HG03354 (cell line): ENCODE measurements at regions not wholly inside any gene's neighbourhood (a gene's known extent, or its start where the extent isn't known, plus 50 kb on each side); places are given as distances from the start of the nearest gene placed in this dataset.
A peak's percentile ranks its signal among the peaks of the same experiment; 100 is the strongest.

Experiments
- ATAC-seq: cut with Tn5 transposase; IDR thresholded peaks from one replicate; pipeline ENCODE4 v1.9.1; 2021; ENCODE audit warnings: mild to moderate bottlenecking; ENCODE audit not compliant: unreplicated experiment, poor library complexity, severe bottlenecking

DNA sequence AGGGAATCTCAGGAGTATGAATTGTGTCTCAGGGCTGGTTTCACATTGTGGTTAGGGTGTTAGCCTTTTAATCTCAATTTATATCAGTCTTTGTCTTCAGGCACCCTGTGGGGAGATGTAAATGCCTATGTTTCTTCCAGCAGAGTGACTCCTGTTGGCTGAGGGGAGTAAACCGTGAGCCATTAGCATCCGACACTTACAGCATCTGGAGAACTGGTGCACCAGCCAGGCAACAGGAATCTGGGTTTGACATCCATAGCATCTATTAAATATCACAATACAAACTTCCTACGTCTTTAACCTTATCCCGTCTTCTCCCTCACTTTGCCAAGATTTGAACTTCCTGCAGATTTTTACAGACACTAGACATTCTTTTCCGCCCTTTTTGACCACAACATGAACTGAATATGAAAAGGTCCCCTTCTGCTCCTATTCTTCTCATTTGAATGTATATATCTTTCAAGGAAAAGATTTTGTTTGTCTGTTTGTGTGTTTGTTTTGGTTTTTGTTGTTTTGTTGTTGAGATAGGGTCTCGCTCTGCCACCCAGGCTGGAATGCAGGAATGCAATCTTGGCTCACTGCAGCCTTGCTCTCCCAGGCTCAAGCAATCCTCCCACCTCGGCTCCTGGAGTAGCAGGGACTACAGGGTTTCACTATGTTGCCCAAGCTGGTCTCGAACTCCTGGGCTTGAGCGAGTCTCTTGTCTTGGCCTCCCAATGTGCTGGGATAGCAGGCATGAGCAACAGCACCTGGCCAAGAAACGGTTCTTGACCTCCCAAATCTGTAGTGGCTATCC lies 626.2 kb downstream of the TLR4 start:
- ATAC-seq: no peak

DNA sequence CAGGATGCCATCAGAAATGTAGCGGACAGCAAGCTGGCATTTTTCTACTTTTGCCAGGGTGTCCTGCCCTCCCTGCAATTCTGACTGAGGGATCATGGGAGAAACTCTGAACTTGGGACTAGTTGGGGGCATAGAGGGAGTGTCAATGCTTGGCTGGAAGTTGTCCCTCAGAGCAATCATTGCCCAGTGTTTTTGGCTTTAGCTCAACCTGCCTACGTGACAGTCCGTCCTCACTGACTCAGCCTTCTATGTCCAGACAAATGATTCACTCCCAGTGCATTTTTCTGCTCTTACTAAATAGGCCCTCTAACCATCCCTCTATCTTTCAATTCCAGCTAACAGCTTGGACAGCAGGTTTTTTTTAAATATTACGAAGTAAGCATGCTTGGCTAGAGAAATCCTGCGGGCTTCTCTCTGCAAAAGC lies 627.4 kb downstream of the TLR4 start:
- ATAC-seq: no peak

DNA sequence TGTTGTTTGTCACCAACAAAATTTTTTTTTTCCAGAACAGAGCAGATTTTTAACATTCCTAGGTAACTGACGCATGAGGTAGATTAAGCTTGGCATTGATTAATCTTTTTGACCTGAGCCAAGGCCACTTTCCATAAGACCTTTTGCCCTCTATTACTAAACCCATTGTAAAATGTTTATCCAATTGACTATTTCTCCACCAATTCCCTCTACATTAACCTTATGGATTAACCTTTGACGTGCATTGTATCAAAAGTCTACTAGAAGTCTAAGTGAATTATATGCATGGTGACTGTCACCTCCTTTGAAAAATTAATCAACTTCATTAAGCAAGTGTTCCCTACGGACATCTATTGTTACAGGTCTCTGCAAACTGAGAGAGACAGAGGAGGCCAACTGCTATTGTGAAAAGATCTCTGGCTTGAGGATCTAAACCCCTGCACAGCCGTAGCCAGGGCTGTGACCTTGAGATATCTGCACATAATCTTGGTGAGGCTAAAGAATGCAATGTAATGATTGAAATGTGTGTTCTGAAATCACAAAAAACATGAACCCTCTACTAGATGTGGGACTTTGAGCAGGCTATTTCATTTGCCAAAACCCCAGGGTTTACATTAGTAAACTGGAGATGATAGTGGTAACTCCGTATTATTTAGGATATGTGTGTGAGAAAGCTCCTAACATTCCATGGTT lies 632.2 kb downstream of the TLR4 start:
- ATAC-seq: no peak

DNA sequence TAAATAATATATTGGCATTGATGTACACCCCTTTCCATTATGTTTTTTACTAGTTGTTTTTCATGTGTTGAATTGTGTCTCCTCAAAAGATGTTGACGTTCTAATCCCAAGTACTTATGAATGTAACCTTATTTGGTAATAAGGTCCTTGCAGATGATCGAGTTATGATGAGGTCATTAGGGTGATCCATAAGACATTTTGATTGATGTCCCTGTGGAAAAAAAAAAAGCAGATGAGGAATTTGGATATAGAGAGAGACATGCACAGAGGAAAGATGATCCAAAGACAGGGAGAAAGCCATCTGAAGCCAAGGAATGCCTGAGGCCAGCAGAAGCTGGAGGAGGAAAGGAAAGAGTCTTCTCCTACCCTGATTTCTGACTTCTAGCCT lies 632.7 kb downstream of the TLR4 start:
- no peak for ATAC-seq

DNA sequence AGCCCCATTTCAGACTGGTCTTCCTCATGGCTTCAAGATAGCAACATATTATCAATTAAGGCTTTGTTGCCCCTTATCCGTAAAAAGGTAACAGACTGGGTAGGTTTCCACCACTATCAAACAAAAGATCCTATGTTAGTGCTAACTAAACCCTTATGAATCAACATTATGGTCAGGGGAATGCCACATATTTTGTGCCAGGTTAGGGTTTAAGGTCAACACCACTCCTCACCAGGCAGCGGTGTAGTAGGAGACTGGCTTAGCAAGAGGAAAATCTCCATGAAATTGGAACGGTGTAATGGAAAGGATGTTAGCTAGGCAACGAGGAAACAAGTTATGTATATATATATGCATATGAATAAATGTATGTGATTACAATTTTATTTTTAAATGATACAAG lies 655.8 kb downstream of the TLR4 start:
- ATAC-seq: no peak

DNA sequence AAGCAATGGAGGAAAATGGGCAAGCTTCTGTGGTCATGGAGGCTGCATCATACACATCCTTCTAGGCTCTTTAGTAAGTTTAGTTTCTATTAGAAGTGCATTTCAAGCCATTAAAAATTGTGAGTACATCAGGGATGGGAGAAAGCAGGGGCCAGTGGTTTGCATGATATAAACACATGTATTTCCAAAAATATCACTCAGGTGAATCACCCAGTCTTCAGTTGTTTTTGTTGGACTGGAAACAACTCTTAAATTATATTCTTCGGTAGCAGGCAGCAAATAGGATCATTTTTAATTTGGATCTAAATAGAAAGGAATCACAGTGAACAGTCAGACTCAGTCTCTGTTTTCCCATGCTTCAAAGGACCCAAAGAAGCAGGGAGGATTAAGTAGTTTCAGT lies 657.9 kb downstream of the TLR4 start:
- ATAC-seq: no peak

DNA sequence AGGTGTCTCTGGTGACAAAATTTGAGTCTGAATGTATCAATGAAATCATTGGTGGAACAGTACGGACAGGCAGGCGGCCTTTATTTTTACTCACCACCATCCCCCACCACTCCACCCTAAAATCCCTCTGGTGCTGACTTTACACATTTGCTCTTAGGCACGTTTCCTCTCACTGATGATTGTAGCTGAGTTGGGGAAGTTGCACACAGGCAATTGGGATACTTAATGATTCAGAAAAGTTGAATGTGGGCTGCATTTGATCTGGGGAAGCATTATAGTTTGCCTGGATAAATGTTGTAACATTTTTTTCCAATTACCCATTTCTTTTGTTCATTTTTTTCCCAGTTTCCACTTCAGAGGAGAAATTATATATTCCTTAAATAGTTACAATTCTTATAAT lies 658.4 kb downstream of the TLR4 start:
- no peak for ATAC-seq

DNA sequence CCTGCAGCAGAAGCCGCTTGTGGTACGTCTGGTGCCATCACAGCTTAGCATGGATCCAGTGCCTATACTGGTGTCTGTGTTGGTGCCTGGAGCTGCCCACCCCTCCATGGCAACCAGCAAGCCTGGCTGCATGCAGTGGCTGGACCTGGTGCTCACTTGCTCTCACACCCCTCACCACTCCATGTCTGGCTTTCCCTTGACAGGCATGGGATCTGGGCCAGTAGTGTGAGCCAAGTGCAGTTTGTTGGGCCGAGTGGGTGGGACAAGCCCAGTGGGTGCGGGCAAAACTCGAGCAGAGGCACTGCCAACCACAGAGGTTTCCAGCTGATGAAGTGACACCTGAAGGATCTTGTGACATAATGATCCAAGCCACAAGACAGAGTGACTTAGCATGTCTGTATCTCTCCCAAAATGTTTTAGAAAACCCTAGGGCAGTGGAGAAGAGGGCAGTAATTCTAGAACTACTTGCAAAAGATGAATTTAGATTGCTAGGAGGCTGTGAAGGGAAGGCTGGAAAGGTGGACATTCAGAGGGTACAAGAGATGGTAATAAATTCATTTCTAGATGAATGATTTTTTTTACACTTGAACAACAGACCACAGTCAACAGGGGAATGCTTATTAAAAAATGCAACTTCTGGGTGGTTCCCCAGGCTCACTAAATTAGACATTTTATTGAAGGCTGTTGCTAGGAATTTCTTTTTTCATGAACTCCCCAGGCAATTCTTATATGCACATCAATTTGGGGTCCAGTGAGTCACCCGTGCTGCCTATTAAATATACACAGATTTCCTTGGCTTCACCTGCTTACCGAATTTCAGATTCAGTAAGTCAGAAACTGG lies 660.3 kb downstream of the TLR4 start:
- ATAC-seq: no peak

DNA sequence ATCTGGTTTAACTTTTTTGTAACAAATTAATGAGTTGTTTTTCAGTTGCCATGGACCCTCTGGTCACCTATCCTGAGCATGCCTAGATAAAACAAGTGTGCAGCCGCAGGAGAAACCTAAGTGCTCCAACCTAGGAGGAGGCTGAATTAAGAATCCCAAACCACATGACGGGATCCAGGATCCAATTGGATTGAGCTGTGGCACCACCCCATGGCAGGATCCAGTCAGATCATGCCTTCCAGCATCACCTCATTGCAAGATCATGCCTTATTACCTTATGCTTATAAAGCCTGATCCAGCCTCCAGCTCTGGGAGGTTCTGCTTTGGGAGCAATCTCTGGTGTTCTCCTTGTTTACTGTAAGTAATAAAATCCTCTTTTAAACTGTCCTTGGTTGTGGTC lies 662.0 kb downstream of the TLR4 start:
- no peak for ATAC-seq

DNA sequence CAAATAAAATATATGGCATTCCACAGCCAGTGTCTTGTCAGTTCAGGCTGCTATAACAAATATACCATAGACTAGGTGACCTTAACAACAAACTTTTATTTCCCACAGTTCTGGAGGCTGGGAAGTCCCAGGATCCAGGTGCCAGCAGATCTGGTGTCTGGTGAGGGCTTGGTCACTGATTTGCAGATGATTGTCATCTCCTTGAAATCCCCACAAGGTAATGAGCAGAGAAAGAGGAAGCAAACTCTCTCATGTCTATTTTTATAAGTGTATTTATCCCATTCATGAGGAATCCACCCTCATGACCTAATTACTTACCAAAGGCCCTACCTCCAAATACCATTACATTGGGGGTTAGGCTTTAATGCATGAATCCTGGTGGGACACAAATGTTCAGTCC lies 663.2 kb downstream of the TLR4 start:
- ATAC-seq: peak; percentile 43

DNA sequence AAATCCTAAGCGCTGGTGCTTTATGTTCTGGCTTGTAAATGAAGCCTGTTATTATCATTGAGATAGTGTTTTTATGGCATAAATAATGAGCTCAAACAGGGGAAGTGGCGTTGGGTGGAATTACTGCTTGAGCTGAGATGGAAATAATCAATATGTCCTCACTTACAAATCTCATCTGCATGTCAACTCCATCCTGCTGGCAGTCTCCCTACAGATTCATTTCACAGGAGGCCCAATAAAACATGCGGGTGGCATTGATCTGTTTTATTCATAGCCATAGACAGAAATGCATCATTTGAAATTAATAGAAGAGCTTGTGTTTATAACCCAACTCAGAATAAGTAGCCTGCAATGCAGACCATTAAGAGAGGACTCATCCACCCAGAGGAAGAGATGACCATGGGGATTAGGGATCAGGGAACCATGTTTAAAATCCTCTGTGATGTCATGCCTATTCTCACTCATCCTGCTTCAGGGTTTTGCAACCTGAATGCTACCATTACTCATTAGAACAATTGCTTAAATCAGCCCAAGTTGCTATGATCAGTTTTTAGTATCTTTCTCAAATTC lies 680.4 kb downstream of the TLR4 start:
- ATAC-seq: no peak

DNA sequence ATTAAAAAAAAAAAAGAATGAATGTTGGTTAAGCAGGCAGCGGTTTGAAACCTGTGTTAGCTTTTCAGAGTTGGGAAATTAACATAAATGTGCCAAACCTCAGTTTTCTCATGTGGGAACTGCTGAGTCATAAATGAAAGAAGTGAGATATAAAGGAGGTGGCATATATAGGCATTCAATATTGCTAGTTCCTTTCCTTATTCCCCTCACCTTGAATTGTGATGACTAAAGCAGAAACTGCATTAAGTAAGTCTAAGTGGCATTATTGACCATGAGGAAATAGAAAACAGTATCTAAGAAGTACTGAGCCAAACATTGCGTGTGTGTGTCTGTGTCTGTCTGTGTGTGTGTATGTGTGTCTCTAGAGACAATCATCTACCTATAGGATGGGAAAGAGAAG lies 691.2 kb downstream of the TLR4 start:
- ATAC-seq: peak; percentile 66

DNA sequence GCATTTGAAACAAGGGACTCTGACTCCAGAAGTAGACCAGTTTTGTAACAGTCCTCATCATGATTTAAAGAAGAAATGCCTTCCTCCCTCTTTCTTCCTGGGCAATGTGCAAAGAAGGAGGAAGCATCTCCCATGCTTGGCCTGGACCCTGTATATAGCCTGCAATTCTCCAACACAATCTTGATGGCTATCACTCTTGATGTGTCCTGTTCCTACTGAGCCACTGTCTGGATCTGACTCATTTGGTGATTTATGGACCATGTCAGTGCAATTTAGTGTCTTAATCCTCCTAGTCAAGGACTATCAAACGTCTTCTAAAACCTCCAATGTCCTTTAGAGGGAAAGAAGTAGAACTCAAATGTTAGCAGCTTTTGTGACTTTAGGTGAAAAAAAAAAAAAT lies 697.3 kb downstream of the TLR4 start:
- ATAC-seq: no peak

DNA sequence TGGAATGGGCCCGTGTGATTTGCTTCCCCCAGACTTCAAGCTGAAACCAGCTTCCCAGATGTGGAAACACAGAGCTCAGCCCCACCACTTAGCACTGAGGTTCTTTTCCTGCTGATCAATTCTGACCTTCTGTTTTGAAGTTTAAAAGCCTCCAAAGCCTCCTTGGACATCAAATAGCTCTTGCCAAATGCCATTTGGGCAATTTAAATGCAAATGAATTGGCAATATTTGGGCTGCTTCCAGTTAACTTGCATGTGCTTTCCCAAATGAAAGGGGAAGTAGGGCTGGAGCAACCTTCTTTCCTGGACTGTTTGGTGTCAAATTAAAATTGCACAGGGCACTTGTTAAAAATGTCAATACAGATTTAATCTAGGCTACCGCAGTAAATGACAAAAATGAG lies 710.5 kb downstream of the TLR4 start:
- no peak for ATAC-seq

DNA sequence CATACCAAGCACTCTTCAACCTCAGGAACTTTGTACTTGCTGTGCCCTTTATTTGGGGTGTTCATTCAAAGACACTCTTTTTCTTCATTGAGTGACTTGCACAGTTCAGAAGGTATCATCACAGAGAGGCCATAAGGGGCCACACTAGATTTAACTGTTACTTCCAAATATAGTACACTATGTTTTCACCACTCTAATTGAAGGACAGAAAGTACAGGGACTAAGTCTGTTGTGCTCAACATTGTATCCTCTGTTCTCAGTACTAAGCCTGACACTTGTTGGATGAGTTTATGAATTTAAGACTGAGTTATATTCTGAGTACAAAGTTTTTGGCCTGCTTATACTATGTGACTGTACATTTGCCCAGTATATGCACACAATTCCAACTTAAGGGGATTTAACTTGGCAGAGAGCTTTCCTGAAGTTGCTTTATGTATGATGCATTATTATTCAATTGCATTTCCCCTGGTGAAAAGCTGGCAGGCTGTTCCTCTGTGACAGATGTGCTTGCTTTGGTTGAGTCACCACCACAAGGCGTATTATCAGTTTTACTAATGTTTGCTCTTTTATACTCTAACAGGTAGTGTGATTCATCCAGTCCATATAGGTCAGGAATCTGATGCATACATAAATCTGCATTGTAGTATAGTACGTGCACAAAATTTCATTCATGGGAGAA lies 714.8 kb downstream of the TLR4 start:
- ATAC-seq: no peak

DNA sequence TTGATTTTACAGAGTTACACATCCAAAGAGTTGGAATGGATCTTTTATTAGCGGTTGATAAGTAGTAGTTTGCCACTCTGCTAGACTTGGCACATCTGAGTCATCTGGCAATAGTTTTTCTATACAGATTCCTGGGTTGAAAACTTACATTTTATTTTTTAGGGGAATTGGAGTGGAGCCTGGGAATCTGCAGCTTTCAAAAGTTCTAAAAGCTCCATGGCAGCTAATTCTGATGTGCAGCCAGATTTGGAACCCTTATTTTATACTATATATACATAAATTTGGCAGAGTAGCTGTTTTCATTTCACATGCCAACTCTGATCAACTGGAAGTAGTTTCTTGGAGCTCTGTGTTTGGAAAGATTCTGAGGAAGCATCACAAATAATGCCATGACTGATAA lies 715.5 kb downstream of the TLR4 start:
- ATAC-seq: no peak

DNA sequence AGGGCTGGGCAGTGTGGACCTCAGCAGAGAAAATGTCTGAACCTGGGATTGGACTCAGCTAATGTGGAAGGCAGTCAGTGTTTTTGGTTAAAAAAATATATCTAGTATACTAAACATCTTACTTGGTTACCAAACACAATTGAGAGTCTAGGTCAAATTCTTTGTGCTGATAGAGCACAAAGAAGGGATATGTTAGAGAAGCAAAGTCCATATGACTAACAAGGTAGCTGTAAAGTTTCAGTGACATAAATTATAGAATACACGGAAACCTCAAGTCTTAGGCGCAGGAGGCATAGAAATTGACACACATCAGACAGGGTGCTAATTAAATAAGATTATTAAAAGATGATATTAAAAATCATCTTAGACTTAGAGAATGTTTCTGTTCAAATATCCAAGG lies 718.3 kb downstream of the TLR4 start:
- ATAC-seq: no peak

DNA sequence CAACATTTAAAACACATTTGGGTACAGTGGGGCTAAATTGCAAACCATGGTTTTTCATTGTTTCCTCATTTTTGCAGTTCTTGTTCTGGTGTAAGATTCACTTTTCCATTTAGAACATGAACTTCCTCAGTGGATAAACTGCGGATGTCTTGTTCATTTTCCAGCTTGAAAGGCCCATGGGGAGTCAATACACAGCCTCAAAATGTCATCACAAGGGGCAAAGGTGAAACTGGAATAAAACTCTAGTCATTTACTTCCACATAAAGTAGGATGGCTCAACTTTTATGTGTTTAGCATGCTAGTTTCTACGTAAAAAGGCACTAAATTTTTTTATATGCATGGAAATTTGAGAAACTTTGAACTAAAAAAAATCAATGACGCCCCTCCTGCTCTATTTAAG lies 718.8 kb downstream of the TLR4 start:
- no peak for ATAC-seq

DNA sequence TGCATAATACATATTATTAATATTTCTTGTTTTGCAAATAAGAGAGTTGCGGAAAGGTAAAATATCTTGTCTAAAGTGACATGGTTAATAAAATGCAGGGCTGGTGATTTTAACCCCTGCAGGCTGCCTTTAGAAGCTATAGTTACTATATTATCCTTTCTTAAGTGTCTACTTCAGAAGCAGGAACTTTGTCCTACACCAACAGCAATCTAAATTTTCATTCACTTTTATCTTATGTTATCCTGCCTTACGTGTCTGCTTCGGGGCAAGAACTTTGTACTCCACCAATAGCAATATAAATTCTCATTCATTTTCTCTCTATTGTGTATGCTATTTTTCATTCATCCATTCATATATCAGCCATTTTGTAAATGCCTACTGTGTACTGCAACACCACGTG lies 719.5 kb downstream of the TLR4 start:
- no peak for ATAC-seq

DNA sequence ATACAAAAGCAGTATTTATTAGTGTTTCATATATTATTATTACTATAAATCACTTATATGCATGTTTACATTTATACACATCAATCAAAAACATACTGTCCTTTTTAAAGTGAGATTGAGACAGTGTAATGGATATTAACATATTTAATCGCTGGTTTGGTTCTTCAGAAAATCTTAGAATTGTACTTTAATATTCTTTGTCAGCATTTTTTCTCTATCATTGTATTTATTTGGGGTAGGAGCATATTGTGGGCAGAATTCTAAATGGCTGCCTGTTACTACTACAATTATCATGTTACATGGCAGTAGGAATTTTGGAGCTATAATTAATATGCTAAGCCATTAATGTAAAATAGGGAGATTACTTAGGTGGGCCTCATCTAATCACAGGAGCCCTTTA lies 722.6 kb downstream of the TLR4 start:
- ATAC-seq: no peak
